HG03095 (cell line): ENCODE measurements at regions not wholly inside any gene's neighbourhood (a gene's known extent, or its start where the extent isn't known, plus 50 kb on each side); places are given as distances from the start of the nearest gene placed in this dataset.

Experiments used
- ATAC-seq: cut with Tn5 transposase; IDR thresholded peaks from one replicate; pipeline ENCODE4 v1.9.1; 2021; ENCODE audit warnings: moderate library complexity; ENCODE audit not compliant: unreplicated experiment

GRCh38 chr2:5368263-5368662 lies 323.9 kb upstream of the SOX11 start:
- no peak for ATAC-seq

- ATAC-seq = no peak
These were observed 322.7 kb upstream of the SOX11 start for GRCh38 chr2:5369510-5369909.

- ATAC-seq = no peak
These were observed 322.0 kb upstream of the SOX11 start for GRCh38 chr2:5370158-5370557.

- no peak for ATAC-seq
These were observed 320.0 kb upstream of the SOX11 start for GRCh38 chr2:5372141-5372540.

GRCh38 chr2:5373200-5373599 lies 319.0 kb upstream of the SOX11 start:
- ATAC-seq = no peak

- ATAC-seq = no peak
These were observed 317.4 kb upstream of the SOX11 start for GRCh38 chr2:5374762-5375161.

- no peak for ATAC-seq
These were observed 314.9 kb upstream of the SOX11 start for GRCh38 chr2:5377323-5377722.

GRCh38 chr2:5379811-5380210 lies 312.4 kb upstream of the SOX11 start:
- ATAC-seq = no peak

GRCh38 chr2:5385596-5385995 lies 306.6 kb upstream of the SOX11 start:
- ATAC-seq = no peak

- ATAC-seq = no peak
These were observed 304.8 kb upstream of the SOX11 start for GRCh38 chr2:5387406-5387805.

GRCh38 chr2:5389740-5390139 lies 302.4 kb upstream of the SOX11 start:
- ATAC-seq = no peak

- no peak for ATAC-seq
These were observed 300.8 kb upstream of the SOX11 start for GRCh38 chr2:5391362-5391761.

- no peak for ATAC-seq
These were observed 299.5 kb upstream of the SOX11 start for GRCh38 chr2:5392658-5393057.

GRCh38 chr2:5393474-5393873 lies 298.7 kb upstream of the SOX11 start:
- ATAC-seq = no peak

- ATAC-seq = no peak
These were observed 298.0 kb upstream of the SOX11 start for GRCh38 chr2:5394223-5394622.

- no peak for ATAC-seq
These were observed 291.0 kb upstream of the SOX11 start for GRCh38 chr2:5401115-5401657.

GRCh38 chr2:5403392-5403791 lies 288.8 kb upstream of the SOX11 start:
- ATAC-seq = no peak

GRCh38 chr2:5409898-5410381 lies 282.2 kb upstream of the SOX11 start:
- no peak for ATAC-seq

GRCh38 chr2:5410991-5411700 lies 281.0 kb upstream of the SOX11 start:
- ATAC-seq = no peak

GRCh38 chr2:5412001-5412400 lies 280.2 kb upstream of the SOX11 start:
- ATAC-seq = no peak

- no peak for ATAC-seq
These were observed 258.3 kb upstream of the SOX11 start for GRCh38 chr2:5433855-5434254.

- ATAC-seq = no peak
These were observed 254.8 kb upstream of the SOX11 start for GRCh38 chr2:5437375-5437774.

- no peak for ATAC-seq
These were observed 252.0 kb upstream of the SOX11 start for GRCh38 chr2:5440174-5440573.
